GM12878 (cell line): ENCODE measurements at regions not wholly inside any gene's neighbourhood (a gene's known extent, or its start where the extent isn't known, plus 50 kb on each side); places are given as distances from the start of the nearest gene placed in this dataset.

Experiments
- ATAC-seq: fragments of 200-7000 bp; cut with Tn5 transposase; 3 replicates; pipeline ENCODE4 v1.9.1; 2020; ENCODE audit warnings: mild to moderate bottlenecking, moderate library complexity
- BruUV-seq: library from RNA; stranded (reverse); fragments of 400-500 nt; replicated peaks from 2 replicates; lab custom pipeline; 2021; lab: Mats Ljungman, UMichigan
- CTCF ChIA-PET: fragments of 300-600 bp; sonication (Branson Sonifier 250); formaldehyde crosslinking; extraction: SDS; loops from one replicate; lab custom pipeline; 2021; ENCODE audit warnings: inconsistent platforms; lab: Yijun Ruan, JAX
- POLR2A ChIA-PET: fragments of 350-600 bp; formaldehyde crosslinking; extraction: SDS; loops from one replicate; lab custom pipeline; 2021; ENCODE audit warnings: inconsistent platforms; lab: Charles Lee
- RAD21 ChIA-PET: fragments of 300-600 bp; sonication (Branson Sonifier 250); formaldehyde crosslinking; loops from one replicate; lab custom pipeline; 2023; ENCODE audit warnings: antibody characterized with exemption; ENCODE audit not compliant: unreplicated experiment; lab: Charles Lee
- SMC1A ChIA-PET: fragments of 300-600 bp; sonication (Branson Sonifier 250); formaldehyde crosslinking; loops from one replicate; lab custom pipeline; 2023; ENCODE audit not compliant: unreplicated experiment, uncharacterized antibody; lab: Charles Lee
- DNase-seq: peaks from one replicate; pipeline ENCODE4 v3.0.0-alpha.2; 2011; ENCODE audit warnings: low read depth, low spot score
- FAIRE-seq: peaks from 3 replicates; lab custom pipeline; 2011; peaks lifted over from hg19 to GRCh38; lab: Jason Lieb, UNC
- H2AFZ ChIP-seq: 2 replicates; pipeline ENCODE4 v1.6.0; 2011; ENCODE audit warnings: low read depth, low read length, control low read depth; ENCODE audit not compliant: control insufficient read depth
- H3K27ac ChIP-seq: 2 replicates; pipeline ENCODE4 v1.5.1; 2011; ENCODE audit warnings: control low read depth; ENCODE audit not compliant: control insufficient read depth, insufficient read depth
- H3K27me3 ChIP-seq, 2 experiments: replicated peaks in 1 of 2; 2 replicates each; pipeline versions ENCODE4 v1.6.0 to v1.6.1; 2011; ENCODE audit warnings: low read length in 1 of 2; ENCODE audit not compliant: control insufficient read depth in 2 of 2, insufficient read depth in 2 of 2
- H3K36me3 ChIP-seq, 2 experiments: 2 replicates each; pipeline ENCODE4 v1.5.1; 2011; ENCODE audit warnings: low read length in 1 of 2; ENCODE audit not compliant: control insufficient read depth in 2 of 2, insufficient read depth in 2 of 2
- H3K4me1 ChIP-seq: 2 replicates; pipeline ENCODE4 v1.6.1; 2011; ENCODE audit warnings: mild to moderate bottlenecking, low read length, moderate library complexity, mixed read lengths; ENCODE audit not compliant: control insufficient read depth, insufficient read depth
- H3K4me2 ChIP-seq: 2 replicates; pipeline ENCODE4 v1.6.0; 2011; ENCODE audit warnings: control low read depth; ENCODE audit not compliant: control insufficient read depth, insufficient read depth
- H3K4me3 ChIP-seq: fragments of 200-600 bp; sonication (generic); 2 replicates; pipeline ENCODE4 v1.5.1; 2016
- H3K79me2 ChIP-seq: 2 replicates; pipeline ENCODE4 v1.6.0; 2011; ENCODE audit warnings: low read length; ENCODE audit not compliant: control insufficient read depth, insufficient read depth
- H3K9ac ChIP-seq: 2 replicates; pipeline ENCODE4 v1.8.0; 2011; ENCODE audit warnings: low read length, control low read depth, mixed read lengths; ENCODE audit not compliant: control insufficient read depth, insufficient read depth
- H3K9me3 ChIP-seq: replicated peaks from 3 replicates; pipeline ENCODE4 v1.5.1; 2011; ENCODE audit warnings: mild to moderate bottlenecking, low read length; ENCODE audit not compliant: control insufficient read depth, insufficient read depth
- H4K20me1 ChIP-seq: 2 replicates; pipeline ENCODE4 v1.6.0; 2011; ENCODE audit not compliant: control insufficient read depth, insufficient read depth
- BACH1 ChIP-seq: fragments of 450-650 bp; IDR thresholded peaks from 2 replicates; pipeline ENCODE4 v1.6.1; 2017; ENCODE audit warnings: mild to moderate bottlenecking, borderline replicate concordance
- BMI1 ChIP-seq: fragments of 450-650 bp; IDR thresholded peaks from 2 replicates; pipeline ENCODE4 v1.6.1; 2016; ENCODE audit warnings: mild to moderate bottlenecking, moderate library complexity, borderline replicate concordance
- BRCA1 ChIP-seq: IDR thresholded peaks from 2 replicates; pipeline ENCODE4 v1.6.1; 2011; ENCODE audit warnings: low read depth, low read length, improper control_type of control experiment
- CBX5 ChIP-seq: sonication (generic); IDR thresholded peaks from 2 replicates; pipeline ENCODE4 v1.6.1; 2016; ENCODE audit warnings: low read depth, moderate library complexity, mild to moderate bottlenecking, inconsistent platforms
- EED ChIP-seq: sonication (generic); IDR thresholded peaks from 2 replicates; pipeline ENCODE4 v1.6.1; 2016; ENCODE audit warnings: antibody characterized with exemption, low read depth
- HCFC1 ChIP-seq: fragments of 150-350 bp; IDR thresholded peaks from 2 replicates; pipeline ENCODE4 v1.6.1; 2014; ENCODE audit warnings: low read length
- IKZF2 ChIP-seq, 2 experiments: fragments of 450-650 bp; IDR thresholded peaks; 2 replicates each; pipeline ENCODE4 v1.6.1; 2017; ENCODE audit warnings: mild to moderate bottlenecking in 2 of 2, moderate library complexity in 2 of 2
- IRF4 ChIP-seq: IDR thresholded peaks from 2 replicates; pipeline ENCODE4 v1.6.1; 2011; ENCODE audit warnings: low read depth, low read length
- KAT2A ChIP-seq: conservative IDR thresholded peaks from 2 replicates; pipeline ENCODE4 v1.6.1; 2011; ENCODE audit warnings: low read depth, low read length; ENCODE audit not compliant: control insufficient read depth
- KDM1A ChIP-seq: fragments of 200-600 bp; sonication (generic); IDR thresholded peaks from 2 replicates; pipeline ENCODE4 v1.6.1; 2016; ENCODE audit warnings: borderline replicate concordance
- MXI1 ChIP-seq: fragments of 150-350 bp; IDR thresholded peaks from 2 replicates; pipeline ENCODE4 v1.6.1; 2011; ENCODE audit warnings: low read depth, mild to moderate bottlenecking, inconsistent platforms, low read length, improper control_type of control experiment
- MYB ChIP-seq: fragments of 150-350 bp; IDR thresholded peaks from 2 replicates; pipeline ENCODE4 v1.6.1; 2014; ENCODE audit warnings: mild to moderate bottlenecking, low read depth, low read length, borderline replicate concordance
- PBX3 ChIP-seq: IDR thresholded peaks from 2 replicates; pipeline ENCODE4 v1.6.1; 2011; ENCODE audit warnings: mild to moderate bottlenecking, low read depth, low read length, moderate library complexity; ENCODE audit not compliant: insufficient replicate concordance
- PML ChIP-seq: IDR thresholded peaks from 2 replicates; pipeline ENCODE4 v1.6.1; 2012; ENCODE audit warnings: low read length, inconsistent platforms
- POU2F2 ChIP-seq: IDR thresholded peaks from 3 replicates; pipeline ENCODE4 v1.6.1; 2011; ENCODE audit warnings: low read depth, mild to moderate bottlenecking, low read length, borderline replicate concordance
- RAD21 ChIP-seq: IDR thresholded peaks from 2 replicates; pipeline ENCODE4 v1.6.1; 2011; ENCODE audit warnings: mild to moderate bottlenecking, low read depth, low read length, moderate library complexity; ENCODE audit not compliant: insufficient read depth
- RCOR1 ChIP-seq: conservative IDR thresholded peaks from 2 replicates; pipeline ENCODE4 v1.6.1; 2012; ENCODE audit warnings: low read depth, low read length, improper control_type of control experiment
- SIX5 ChIP-seq: IDR thresholded peaks from 2 replicates; pipeline ENCODE4 v1.6.1; 2011; ENCODE audit warnings: mild to moderate bottlenecking, low read depth, low read length, moderate library complexity; ENCODE audit not compliant: severe bottlenecking
- SPI1 ChIP-seq: IDR thresholded peaks from 2 replicates; pipeline ENCODE4 v1.6.1; 2011; ENCODE audit warnings: low read depth, mild to moderate bottlenecking, low read length, moderate library complexity, borderline replicate concordance; ENCODE audit not compliant: insufficient read depth
- YY1 ChIP-seq: IDR thresholded peaks from 2 replicates; pipeline ENCODE4 v1.6.1; 2011; ENCODE audit warnings: low read depth, mild to moderate bottlenecking, low read length
- in situ Hi-C: fragments of 300-500 bp; cut with MboI; formaldehyde crosslinking; loops from 9 replicates; pipeline ENCODE4 v1.14.3; 2018; ENCODE audit warnings: mixed read lengths
- intact Hi-C: fragments of 100-400 bp; cut with micrococcal nuclease; formaldehyde crosslinking; loops from one replicate; pipeline ENCODE4 v1.14.2; 2022; ENCODE audit not compliant: unreplicated experiment

- ChIA-PET SMC1A (no interaction called here), POLR2A (no interaction called here), CTCF (no interaction called here), RAD21 (no interaction called here)
- ATAC-seq (no peak), DNase-seq (no peak), FAIRE-seq (no peak)
- H3K79me2 ChIP-seq = no peaks in the 10 kb centered on the region
- H3K27me3 ChIP-seq = no peaks in the 10 kb centered on the region
- BruUV-seq = no TSS peak
- H3K4me3 ChIP-seq = no peak overlapping the region
- H3K27ac ChIP-seq = no peak overlapping the region
- TF ChIP-seq IRF4 (no peak), EED (no peak), RCOR1 (no peak), HCFC1 (no peak), MXI1 (no peak), KDM1A (no peak), BRCA1 (no peak), CBX5 (no peak), YY1 (no peak), MYB (no peak), RAD21 (no peak), BACH1 (no peak), POU2F2 (no peak), BMI1 (no peak), PBX3 (no peak), IKZF2 (IDR thresholded peaks at IDR 0.05) (no peak), KAT2A (no peak), PML (no peak), SPI1 (no peak), SIX5 (no peak)
- no peaks in the 10 kb centered on the region for H3K36me3 ChIP-seq
- in situ Hi-C loops (no loop called here), intact Hi-C loops (no loop called here)
- no peak overlapping the region for H3K9ac ChIP-seq
- no peaks in the 10 kb centered on the region for H3K9me3 ChIP-seq
- no peak overlapping the region for H3K4me2 ChIP-seq
- no peaks in the 10 kb centered on the region for H4K20me1 ChIP-seq
- H2AFZ ChIP-seq = no peak overlapping the region
- H3K4me1 ChIP-seq = no peaks in the 10 kb centered on the region
Measured at GRCh38 chr1:232327269-232327668, 302.7 kb downstream of the SIPA1L2 start.
